Stimulated activated naive CD4-positive, alpha-beta T cell treated with Interleukin-2 at 50 U/mL for 16 hours (primary cell): ENCODE measurements at regions not wholly inside any gene's neighbourhood (a gene's known extent, or its start where the extent isn't known, plus 50 kb on each side); places are given as distances from the start of the nearest gene placed in this dataset.

Experiments used
- DNase-seq: peaks from one replicate; lab custom pipeline; 2025; lab: John Stamatoyannopoulos, UW

DNA sequence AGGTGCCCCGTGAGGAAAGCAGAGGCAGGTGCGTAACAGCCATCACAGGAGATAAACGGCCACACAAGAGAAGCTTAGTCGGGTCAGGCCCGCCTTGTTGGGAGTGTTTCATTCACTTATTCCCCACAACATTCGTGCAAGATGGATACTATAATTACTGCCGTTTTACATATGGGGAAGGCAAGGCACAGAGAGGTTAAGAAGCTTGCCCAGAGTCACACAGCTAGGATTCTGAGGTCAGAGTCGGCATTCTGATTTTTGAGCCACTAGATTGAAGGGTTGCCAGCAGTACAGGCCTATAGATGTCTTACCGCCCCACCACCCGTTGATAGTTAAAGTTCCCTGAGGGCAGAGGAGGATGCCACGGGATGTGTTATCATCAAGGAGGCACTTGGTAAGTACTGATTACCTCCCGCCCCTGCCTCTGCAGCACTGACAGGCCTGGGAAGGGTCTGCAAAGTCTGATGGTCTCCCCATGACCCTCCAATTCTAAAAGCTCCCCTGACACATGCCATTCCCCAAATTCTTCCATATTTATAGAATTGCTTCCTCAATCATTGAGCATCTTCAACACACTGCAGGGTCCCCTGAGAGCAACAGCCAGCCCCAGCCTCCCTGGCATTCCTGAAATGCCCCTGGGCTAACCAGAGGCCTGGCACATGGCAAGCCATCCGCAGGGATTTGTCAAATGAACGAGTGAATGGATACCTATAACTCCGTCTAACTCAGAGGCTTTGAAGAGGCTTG is 74.7 kb upstream of the CLDN14 start:
- DNase-seq = no peak

DNA sequence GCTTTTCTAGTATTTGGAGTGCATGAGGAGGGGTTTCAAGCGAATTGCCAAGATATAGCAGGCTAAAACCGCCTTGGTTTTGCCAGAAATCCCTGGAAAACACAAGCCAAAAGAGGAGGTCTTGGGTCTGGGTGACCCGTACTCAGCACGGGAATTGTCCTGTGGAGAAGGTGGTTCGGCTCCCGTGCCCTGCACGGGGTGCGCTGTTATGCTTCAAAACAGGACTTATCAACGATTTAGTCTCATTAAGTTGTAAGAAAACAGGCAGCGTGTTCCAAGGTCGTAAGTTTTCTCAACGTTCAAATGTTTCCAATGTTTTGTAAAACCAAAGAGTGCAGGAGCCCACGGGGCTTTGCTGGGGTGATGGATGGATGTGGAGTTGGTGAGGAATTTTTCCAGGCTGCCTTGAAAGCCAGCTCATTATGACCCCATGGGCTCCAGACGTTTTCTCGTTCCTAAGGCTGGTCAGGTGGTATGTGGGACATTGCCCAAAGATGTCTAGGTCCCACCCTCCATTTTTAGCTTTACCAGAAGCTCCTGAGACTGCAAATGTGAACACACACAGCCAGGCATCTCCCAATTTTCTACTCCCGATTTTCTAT is 75.4 kb upstream of the CLDN14 start:
- no peak for DNase-seq

DNA sequence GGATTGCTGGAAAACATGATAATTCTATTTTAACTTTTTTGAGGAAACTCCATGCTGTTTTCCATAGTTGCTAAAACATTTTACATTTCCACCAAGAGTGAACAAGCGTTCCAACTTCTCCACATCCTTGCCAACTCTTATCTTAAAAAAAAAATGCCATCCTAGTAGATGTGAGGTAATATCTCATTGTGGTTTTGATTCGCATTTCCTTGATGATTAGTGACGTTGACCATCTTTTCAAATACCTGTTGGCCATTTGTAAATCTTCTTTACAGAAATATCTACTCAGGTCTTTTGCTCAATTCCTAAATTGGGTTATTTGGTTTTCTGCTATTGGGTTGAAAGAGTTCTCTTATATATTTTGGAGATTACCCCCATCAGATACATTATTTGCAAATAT is 77.4 kb upstream of the CLDN14 start:
- no peak for DNase-seq

DNA sequence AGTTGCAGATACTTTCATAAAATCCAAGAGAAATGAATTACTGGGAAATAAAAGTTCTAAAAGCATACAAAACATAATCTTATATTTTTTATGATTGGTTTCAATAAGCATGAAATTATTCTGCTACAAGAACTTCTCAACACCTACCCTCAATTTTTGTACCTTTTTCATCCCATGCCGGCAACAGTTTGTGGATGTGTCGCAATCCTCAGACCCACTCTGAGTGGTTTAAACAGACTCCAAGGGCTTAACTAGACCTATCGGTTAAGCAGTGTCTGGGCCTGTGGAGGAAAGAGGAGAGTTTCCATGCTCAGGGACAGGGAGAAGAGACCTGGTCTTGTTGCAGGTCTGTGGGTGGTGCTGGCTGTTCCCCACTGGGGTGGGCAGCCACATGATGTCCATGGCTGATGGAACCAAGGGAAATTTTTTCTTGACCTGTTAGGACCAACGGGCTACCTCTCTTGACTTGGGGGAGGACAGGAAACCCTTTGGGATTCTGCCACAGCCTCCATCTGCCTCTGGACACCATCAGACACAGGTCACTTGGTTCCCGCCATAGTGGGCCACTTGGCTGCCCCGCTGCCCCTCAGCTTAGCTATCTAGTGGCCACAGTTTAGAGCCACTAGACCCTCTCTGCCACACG is 81.1 kb upstream of the CLDN14 start:
- DNase-seq = no peak

DNA sequence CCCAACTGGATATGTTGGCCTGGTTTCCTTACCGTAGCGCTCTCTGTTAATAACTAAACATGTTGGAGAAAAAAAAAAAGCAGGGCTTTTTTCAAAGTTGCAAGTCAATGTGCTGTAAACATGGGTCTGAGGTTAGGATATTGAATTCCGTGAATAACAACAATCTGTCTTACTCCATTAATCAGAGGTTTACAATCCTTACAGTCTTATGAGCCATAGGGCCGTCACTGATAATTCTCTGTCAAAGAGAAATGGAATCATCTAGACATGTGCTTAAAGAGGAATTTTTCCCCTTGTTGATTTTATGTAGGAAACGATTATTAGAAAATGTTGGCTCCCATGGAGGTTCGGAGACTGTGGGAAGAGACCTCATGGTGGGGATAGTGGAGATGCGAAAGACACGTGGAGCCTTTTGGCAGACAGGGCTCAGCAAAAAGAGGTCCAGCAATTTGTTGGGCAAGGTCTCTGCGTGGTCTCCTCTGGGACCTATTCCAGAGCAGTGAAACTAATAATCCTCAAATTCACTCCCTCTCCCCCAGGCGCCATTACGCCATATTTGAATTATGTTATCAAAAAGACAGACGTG is 83.5 kb upstream of the CLDN14 start:
- DNase-seq = no peak

DNA sequence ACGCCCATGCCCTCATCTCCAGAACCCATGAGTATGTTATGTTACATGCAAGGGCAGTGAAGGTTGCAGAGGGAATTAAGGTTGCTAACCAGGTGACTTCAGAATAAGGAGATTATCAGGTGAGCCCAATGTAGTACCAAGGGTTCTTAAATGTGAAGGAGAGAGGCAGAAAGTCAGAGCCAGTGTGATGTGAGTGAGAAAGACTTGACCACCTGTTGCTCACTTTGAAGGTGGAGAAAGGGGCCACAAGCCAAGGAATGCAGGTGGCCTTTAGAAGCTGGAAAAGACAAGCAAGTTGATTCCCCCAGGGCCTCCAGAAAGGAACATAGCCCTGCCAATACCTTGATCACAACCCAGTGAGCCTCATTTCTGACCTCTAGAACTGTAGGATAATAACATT is 84.7 kb upstream of the CLDN14 start:
- no peak for DNase-seq

DNA sequence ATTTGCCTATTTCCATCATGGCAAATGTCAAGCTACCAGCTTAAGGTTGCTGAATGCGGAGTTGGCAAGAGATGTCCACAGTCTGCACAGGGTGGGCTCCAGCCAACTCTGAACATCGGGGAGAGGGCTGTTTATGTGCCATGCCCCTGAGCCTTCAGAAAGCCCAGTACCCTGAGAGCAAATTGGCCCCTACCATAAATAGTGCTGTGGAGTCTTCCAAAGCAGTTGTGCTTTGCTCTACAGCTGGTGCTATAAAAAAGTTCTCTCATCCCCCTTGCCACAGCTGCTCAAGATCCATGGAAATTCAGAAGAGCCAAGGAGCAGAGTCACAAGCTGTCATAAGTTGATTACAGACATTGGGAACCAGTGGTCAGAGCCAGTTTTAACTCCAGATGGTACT is 85.6 kb upstream of the CLDN14 start:
- no peak for DNase-seq

DNA sequence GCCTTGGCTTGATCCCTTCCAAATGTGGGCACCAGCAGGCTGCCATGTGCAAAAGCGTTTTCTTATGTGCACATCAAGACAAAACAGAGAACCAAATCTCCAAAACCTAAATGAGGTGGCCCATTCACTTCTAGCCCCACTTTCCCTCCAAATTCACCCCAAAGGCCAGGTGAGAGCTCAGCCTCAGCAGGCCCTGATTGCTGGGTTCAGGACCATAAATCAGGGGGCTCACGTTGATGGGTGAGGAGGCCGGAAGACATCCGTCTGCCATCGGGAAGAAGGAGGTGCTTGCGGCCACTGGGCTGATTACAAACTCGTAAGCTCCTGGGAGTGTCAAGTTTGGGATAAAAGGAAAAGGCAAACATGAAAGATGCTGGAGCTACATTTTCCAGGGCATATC is 86.7 kb upstream of the CLDN14 start:
- no peak for DNase-seq

DNA sequence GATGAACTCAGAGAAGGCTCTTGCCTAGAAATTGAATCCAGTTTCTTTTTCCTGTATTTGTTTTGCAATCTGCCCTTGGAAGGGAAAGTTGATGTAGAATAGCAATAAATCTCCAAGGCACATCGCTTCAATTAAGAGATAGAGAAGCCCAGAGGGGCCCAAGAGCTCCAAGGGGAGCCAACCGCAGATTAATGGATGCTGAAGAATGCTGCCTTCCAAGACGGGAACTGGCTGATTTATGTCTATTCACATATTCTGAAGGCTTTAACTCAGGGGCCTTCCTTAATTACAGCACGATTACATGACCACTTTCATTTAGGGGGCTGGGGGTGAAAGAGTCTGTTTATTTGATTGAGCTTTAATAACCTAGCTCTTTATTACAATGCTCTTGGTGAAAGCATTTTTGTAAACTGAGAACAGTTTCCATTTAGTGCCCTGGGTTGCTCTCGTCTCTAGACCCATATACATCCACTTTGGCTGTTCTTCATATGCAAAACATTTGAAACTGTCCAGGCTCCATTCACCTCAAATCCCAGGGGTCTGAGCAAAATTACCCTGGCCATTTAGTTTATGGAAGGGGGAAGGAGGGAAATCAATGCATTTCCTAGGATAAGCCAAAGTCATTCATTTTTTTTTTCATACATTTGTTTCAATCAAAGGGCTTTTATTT is 87.4 kb upstream of the CLDN14 start:
- DNase-seq = no peak

DNA sequence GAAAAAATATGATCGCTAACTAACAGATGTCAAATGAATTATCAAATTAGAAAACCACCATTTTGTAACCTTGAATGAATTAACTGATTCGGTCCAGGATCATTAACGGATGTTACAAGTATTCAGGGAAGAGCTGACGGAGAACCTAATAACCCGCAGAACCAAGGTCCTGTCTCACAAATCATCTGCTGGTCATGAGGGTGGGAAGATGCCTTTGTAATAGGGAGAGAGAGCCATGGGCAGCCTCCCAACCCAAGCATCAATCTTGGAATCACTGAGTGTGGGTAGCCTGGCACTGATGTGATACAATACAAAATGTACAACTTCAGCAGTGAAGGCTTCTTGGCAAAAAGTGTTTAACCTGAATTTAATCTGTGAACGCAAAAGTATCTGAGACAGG is 89.6 kb upstream of the CLDN14 start:
- no peak for DNase-seq

DNA sequence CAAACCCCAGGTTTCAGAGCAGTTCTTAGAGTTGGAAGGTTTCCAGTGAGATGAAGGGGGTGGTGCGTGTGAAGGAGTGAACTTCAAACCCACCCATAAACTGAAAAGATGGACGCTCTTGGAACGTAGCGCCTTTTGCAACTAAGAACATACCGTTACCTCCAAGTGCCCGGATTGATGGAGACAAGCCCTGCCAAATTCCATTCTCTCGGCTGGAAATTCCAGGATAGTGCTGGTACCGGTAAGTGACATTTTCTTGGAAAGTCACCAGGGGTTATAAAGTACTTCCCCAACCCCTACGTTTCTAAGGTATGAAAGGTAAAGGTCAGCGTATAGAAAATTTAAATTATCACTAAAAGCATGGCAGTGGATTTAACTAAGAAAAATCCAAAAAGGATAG is 91.6 kb upstream of the CLDN14 start:
- DNase-seq = no peak

DNA sequence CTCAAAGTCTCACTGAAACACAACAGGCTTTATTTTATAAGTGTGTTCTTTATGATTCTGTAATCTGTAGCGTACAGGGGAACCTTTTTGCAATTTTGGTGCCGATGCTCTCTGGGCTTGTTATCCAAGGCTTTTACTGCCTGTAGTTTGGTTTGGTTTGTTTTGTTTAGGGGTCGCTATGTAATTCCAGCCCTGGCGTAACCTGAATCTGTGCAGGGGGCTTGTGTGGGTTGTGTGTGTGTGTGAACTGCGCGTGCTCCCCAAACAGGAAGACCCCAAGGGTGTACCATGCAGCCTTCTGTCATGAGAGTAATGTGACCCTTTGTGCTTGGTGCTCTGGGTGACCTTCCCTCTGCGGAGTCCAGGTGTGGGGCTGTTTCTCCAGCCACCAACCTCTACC is 92.1 kb upstream of the CLDN14 start:
- no peak for DNase-seq

DNA sequence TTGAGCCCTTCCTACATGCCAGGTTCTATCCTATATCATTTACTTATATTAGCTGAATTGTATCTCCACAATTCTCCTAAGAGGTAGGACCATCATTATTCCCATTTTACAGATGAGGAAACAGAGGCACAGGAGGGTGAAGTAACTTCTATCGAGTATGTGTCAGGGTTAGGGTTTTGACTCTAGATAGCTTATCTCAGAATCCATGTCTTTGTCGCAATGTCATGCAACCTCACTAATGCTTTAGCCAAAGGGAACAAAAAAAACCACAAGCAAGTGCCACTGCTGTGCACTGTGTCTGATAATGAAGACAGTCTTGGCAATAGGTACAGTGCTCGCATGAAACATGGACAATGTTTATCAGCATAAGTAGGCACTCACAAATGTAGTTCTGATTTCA is 95.4 kb upstream of the CLDN14 start:
- no peak for DNase-seq

DNA sequence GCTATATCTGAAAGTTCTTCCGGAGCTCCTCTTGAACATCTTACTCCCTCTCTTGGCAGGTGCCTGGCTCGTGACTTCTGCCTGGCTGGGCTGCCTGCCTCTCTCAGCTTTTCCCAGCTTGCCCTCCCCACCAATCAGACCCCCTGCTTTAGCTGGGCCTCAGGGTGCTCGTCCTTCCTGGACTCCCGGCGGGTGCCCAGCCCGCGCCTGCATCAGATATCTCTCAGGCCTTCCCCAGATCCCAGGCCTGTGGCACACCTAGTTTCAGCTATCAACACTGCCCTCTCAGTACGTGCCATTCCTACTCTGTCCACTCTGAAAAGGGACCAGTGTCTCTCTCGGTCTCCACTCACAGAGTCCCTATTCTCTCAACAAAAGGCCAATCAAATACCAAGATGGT is 96.5 kb upstream of the CLDN14 start:
- DNase-seq = no peak

DNA sequence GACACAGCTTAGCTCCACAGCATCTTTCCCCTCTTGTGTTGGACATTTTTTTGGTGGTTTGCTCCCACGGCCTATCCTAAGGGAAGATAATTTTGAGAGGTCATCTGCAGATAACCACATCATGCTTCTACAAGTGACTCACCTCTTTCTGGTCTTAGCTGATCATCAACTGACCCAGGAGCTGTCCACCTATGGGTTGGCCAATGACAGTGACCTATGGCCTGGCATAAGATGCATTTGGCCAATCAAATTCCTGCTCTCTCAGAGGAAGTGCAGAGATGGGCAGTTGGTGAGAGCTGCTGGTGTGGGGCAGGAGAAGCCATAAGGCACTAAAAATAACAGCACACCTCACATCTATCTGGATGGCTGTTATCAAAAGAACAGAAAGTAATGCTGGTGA is 100.0 kb upstream of the CLDN14 start:
- no peak for DNase-seq

DNA sequence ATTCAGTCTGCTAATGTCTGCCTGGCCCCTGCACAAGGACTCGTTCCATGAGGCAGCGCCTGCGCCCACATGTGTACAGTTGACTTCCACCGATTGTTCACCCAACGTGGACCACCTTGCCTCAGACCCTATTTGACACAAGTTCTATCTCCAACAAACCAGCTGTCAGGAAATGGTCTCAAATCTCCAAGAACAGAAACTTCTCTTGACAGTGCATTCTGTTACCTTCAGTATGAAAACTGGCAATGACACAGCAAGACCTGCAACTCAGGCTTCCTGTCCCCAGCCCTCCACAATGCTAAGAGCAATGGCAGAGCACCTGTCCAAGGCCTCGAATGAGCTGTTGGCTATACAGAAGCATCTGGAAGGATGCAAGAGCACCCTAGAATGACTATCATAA is 102.3 kb upstream of the CLDN14 start:
- DNase-seq = no peak

DNA sequence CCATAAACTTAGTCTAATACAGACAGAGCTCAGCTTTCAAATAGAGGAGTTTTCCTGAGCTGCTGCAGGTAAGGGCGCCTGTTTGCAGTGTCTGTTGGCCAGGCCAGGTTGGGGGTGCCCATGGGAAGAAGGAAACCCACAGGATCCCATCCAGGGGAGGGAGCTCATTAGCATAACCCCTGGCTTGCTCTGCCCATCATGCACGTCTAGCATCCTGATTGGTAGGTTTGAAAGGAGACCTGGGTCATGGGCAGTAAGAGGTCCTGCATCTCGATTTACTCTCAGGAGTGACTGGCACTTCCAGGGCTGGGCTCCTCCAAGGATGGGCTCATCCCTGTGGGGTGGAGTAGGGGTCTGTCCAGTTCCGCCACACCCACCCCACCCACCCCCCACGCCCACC is 103.7 kb upstream of the CLDN14 start:
- no peak for DNase-seq

DNA sequence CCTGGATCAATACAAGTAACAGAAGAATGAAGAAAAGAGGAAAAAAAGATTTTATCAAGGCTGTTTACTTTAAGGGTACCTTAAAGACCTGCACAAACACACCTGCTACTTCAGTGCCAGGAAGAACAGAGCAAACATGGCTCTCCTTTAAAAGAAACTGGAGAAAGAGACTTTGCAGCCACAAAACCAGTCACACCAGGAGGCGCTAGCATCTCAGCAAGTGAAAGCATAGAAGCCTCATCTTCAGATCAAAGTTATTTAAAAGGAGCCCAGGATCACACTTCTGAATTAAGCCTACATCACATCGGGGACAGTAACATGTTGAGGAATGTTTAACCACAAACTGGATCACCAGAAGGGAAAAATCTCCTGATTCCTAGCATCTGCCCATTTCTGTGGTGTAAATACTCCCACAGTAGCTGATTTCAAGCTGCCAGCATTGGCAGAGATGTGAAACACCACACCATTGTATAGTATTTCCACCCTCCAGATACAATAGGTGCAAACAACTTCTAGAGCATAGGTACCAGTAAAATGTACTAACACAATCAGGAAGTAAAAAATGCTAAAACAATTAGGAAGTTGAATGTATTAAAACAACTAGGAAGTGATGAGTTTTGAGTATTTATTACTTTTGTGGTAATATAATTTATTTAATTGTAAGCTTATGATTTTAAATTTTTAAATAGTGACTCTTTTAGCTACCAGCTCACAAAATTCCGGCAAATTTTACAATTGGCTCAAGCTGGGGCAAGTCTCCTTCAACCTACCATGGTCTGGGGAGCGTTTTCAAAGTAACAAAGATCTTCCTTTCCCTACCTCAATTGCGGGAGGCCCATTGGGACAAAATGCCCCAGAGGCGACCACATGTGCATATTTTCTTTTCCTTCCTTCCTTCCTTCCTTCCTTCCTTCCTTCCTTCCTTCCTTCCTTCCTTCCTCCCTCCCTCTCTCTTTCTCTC is 105.3 kb upstream of the CLDN14 start:
- DNase-seq = no peak

DNA sequence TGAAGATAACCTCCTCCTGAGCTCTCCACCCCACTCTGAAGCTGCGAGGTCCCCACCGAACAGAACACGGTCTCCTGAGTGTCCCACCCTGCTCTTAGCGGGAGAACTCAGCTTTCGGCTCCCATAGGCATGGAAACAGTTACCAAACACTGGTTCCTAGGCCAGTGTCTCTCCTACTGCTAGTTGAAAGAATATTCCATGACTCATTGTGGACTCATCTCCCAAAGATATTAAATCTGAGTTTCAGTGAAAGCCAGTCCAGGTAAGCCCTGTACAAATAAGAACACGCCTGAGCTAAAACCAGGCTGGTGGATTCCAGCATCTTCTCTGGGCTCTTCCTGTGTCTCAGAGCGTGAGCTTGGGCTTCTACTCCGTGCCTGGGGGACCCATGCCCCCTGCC is 107.5 kb upstream of the CLDN14 start:
- DNase-seq = no peak

DNA sequence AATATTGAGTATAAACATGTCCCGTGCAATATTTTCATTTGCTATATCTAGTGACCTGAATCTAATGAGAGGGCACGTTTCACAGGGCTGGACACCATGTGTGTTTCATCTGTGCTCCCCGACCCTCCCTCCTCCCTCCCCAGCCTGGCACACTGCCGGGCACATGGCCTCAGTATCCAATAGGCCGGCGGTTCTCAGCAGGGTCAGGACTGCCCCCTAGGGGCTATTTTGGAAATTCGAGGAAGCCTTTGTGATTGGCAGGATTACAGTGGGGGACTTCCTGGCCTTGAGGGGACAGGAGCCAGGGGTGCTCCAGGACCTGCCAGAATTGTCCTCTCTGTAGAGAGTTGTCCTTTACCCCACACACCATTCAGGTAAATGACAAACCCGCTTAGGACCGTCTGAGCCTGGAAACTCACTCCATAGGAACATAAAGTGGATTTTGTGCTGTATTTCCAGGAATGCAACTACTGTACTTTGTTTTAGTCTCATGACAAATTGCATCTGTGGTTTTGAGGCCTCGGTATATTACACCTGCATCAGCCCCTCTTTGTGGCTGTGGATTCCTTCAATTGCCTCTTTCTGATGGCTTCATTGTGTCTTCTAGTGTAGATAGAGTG is 109.5 kb upstream of the SIM2 start:
- no peak for DNase-seq

DNA sequence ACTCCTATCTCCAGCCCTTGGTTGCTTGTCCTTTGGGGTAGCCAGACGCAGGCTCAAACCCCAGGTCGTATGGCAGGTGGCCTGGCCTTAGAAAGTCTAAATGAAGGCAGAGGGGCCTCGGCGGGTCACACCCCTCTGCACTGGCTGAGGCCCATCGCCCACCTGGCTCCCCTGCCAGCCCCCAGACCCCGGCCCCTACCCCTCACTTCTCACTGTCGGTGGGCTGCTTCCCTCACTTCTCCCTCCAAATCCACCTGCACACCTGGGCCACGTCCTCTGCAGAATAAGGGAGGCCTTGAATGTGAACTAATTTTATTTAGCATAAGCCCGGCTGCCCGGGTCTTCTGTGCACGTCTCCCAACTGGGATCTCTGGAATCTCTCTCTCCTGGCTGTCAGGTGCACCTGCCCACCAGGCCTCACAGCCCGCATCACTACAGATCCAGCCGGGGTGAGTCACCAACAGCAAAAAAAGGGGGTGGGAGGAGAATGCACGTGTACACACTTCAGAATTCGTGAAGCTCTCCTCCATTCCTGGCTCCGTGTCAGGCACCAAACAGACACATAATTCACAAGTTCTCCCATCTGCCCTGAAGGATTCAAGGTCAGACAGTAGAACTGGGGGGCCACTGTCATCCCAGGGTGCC is 107.5 kb upstream of the SIM2 start:
- DNase-seq = no peak
